ENCODE measurements at regions not wholly inside any gene's neighbourhood (a gene's known extent, or its start where the extent isn't known, plus 50 kb on each side); places are given as distances from the start of the nearest gene placed in this dataset.

DNA sequence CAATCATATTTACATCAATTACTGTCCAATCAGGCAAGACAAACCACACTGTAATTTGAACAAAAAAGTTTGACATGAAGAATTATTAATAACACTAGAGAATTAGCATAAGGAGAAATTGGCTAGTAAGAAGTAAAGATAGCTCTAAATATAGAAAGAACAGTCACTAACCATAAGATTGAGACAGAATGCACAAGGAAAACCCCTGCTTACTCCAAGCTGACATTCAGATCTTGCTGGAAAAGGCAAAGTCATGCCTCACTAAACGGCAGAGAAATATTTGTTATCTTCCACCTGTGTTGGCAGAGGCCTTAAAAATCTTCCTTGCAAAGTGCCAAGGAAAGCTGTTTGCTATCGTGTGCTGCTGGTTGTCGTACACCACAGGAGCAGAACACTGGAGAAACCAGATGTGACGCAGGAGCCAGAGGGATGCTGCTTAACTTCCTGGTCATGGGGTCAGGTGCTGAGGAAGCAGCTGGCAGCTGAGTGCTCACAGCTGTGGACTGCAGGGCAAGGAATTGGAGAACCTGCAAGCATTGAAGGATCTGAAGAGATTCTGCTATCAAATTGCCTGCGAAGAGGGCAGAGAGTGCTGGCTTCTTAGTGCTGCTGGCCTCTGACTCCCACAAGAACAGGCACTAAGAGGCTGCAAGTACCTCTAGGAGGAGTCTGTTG lies 1323.3 kb downstream of the LRFN5 start:
- no peak overlapping the region for H3K4me3 ChIP-seq
- 4 to 15% (median 8%) methylated on average over 5 of the region's 5 CpGs for WGBS, 5 donors
- TF ChIP-seq, protein P1, sequence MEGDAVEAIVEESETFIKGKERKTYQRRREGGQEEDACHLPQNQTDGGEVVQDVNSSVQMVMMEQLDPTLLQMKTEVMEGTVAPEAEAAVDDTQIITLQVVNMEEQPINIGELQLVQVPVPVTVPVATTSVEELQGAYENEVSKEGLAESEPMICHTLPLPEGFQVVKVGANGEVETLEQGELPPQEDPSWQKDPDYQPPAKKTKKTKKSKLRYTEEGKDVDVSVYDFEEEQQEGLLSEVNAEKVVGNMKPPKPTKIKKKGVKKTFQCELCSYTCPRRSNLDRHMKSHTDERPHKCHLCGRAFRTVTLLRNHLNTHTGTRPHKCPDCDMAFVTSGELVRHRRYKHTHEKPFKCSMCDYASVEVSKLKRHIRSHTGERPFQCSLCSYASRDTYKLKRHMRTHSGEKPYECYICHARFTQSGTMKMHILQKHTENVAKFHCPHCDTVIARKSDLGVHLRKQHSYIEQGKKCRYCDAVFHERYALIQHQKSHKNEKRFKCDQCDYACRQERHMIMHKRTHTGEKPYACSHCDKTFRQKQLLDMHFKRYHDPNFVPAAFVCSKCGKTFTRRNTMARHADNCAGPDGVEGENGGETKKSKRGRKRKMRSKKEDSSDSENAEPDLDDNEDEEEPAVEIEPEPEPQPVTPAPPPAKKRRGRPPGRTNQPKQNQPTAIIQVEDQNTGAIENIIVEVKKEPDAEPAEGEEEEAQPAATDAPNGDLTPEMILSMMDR (IDR thresholded peaks at IDR 0.05 in 8 of 11, conservative IDR thresholded peaks at IDR 0.05 in 3 of 11): no peak
- no peak for TF ChIP-seq POLR2A (IDR thresholded peaks at IDR 0.05)
- TF ChIP-seq POLR2AphosphoS5 (IDR thresholded peaks at IDR 0.05): peak in 2 of 3 donors; percentile 62 to 75
- H3K36me3 ChIP-seq: no peaks in the 10 kb centered on the region
- H3K27ac ChIP-seq: no peak overlapping the region
- H3K4me1 ChIP-seq: peaks cover 0 to 4% (median 0%) of the 10 kb centered on the region in 6 donors
- peaks cover 0 to 19% (median 0%) of the 10 kb centered on the region in 8 donors for H3K9me3 ChIP-seq
- intact Hi-C loops (cut with DNase I; ENCODE audit: low total_unique reads): no loop called here
- DNase-seq: peak; percentile 55
- H3K27me3 ChIP-seq (replicated peaks in 1 of 7): no peaks in the 10 kb centered on the region

DNA sequence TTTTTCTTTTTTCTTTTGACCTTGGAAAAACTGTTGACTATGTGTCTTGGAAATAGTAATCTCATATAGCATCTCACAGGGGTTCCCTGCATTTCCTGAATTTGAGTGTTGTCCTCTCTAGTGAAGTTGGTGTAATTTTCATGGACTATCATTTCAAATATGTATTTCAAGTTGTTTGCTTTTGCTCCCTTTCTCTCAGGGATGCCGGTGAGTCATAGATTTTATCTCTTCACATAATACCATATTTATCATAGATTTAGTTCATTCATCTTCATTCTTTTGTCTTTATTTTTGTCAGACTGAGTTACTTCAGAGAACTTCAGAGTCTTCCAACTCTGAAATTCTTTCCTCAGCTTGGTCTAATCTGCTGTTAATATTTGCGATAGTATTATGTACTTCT lies 1320.6 kb downstream of the LRFN5 start:
- H3K9me3 ChIP-seq: peaks cover 0 to 24% (median 3%) of the 10 kb centered on the region in 8 donors
- intact Hi-C loops (cut with DNase I; ENCODE audit: low total_unique reads): no loop called here
- peaks cover 0 to 4% (median 0%) of the 10 kb centered on the region in 6 donors for H3K4me1 ChIP-seq
- H3K27ac ChIP-seq: no peak overlapping the region
- no peak overlapping the region for H3K4me3 ChIP-seq
- TF ChIP-seq, protein P1 (IDR thresholded peaks at IDR 0.05 in 8 of 11, conservative IDR thresholded peaks at IDR 0.05 in 3 of 11): no peak
- TF ChIP-seq POLR2A (IDR thresholded peaks at IDR 0.05) (no peak), POLR2AphosphoS5 (IDR thresholded peaks at IDR 0.05) (no peak)
- H3K27me3 ChIP-seq (replicated peaks in 1 of 7): no peaks in the 10 kb centered on the region
- DNase-seq: no peak
- no peaks in the 10 kb centered on the region for H3K36me3 ChIP-seq
- 88 to 93% (median 90%) methylated on average over 2 of the region's 2 CpGs for WGBS, 5 donors

DNA sequence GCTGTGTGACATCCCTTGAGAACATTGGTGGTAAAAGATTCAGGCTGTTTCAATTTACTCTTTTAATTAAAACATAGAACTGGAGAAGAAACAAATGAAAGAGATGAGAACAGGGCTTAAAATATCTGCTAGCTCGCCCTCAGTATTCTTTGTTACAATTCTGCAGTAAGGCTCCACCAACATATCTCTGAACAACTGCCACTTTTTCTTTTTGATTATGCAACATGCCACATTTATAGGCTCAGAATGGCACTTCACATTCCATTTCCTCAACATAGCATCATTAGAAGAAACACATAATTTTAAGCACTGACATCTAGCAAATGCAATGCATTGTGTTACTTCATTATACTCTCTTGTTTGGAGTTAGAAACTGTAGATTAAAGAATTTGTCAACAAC lies 1315.2 kb downstream of the LRFN5 start:
- WGBS, 5 donors: 61 to 89% (median 72%) methylated on average over 1 of the region's 1 CpG
- no peak for DNase-seq
- Histone ChIP-seq H3K27me3 (replicated peaks in 1 of 7) (no peaks in the 10 kb centered on the region), H3K9me3 (peaks cover 0 to 16% (median 3%) of the 10 kb centered on the region in 8 donors), H3K27ac (no peak overlapping the region), H3K4me3 (no peak overlapping the region), H3K4me1 (no peaks in the 10 kb centered on the region), H3K36me3 (no peaks in the 10 kb centered on the region)
- TF ChIP-seq POLR2A (IDR thresholded peaks at IDR 0.05) (no peak), POLR2AphosphoS5 (IDR thresholded peaks at IDR 0.05) (no peak)
- TF ChIP-seq, protein P1 (IDR thresholded peaks at IDR 0.05 in 8 of 11, conservative IDR thresholded peaks at IDR 0.05 in 3 of 11): no peak
- intact Hi-C loops (cut with DNase I; ENCODE audit: low total_unique reads): no loop called here

DNA sequence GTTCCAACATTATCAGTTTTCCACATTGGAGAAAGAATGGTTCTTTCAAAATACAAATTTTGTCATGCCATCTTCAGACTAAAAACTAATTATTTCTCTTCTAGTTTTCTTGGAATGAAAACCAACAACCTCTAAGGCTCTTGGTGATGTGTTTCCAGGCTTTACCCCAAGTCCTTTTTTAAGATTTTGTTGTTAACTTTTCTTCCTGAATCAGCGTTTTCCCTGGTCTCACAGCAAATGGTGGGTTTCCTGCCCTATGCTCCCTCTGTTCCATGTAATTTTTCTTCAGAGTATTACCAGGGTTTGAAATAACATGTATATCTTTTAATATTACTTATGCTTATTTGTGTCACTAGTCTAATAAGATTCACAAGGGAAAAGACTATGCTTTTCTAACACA lies 1311.9 kb downstream of the LRFN5 start:
- no peaks in the 10 kb centered on the region for H3K36me3 ChIP-seq
- TF ChIP-seq POLR2AphosphoS5 (IDR thresholded peaks at IDR 0.05) (no peak), POLR2A (IDR thresholded peaks at IDR 0.05) (no peak)
- TF ChIP-seq, protein P1 (IDR thresholded peaks at IDR 0.05 in 8 of 11, conservative IDR thresholded peaks at IDR 0.05 in 3 of 11): no peak
- H3K4me1 ChIP-seq: no peaks in the 10 kb centered on the region
- no peak overlapping the region for H3K4me3 ChIP-seq
- H3K9me3 ChIP-seq: peaks cover 0 to 7% (median 2%) of the 10 kb centered on the region in 8 donors
- 71 to 89% (median 76%) methylated on average over 1 of the region's 1 CpG for WGBS, 5 donors
- H3K27ac ChIP-seq: no peak overlapping the region
- no peak for DNase-seq
- H3K27me3 ChIP-seq (replicated peaks in 1 of 7): no peaks in the 10 kb centered on the region
- intact Hi-C loops (cut with DNase I; ENCODE audit: low total_unique reads): no loop called here

Data from spleen (tissue), 11 donors.